ENCODE measurements at regions not wholly inside any gene's neighbourhood (a gene's known extent, or its start where the extent isn't known, plus 50 kb on each side); places are given as distances from the start of the nearest gene placed in this dataset.

- no peak overlapping the region for H3K4me3 ChIP-seq (replicated peaks in 1 of 2; ENCODE audit: low read depth in 2 of 2, low read length in 2 of 2)
- DNase-seq (ENCODE audit: low read depth in 2 of 2) = peak in 1 of 2 donors; percentile 16
- TF ChIP-seq CTCF (IDR thresholded peaks at IDR 0.05; ENCODE audit: low read depth, low read length) = no peak
These were observed 502.7 kb downstream of the FGF9 start for GRCh38 chr13:22173610-22174009.

GRCh38 chr13:22175241-22175640, 504.4 kb downstream of the FGF9 start:
- H3K4me3 ChIP-seq (replicated peaks in 1 of 2; ENCODE audit: low read depth in 2 of 2, low read length in 2 of 2) = no peak overlapping the region
- TF ChIP-seq CTCF (IDR thresholded peaks at IDR 0.05; ENCODE audit: low read depth, low read length) = no peak
- no peak for DNase-seq (ENCODE audit: low read depth in 2 of 2)

- no peak for TF ChIP-seq CTCF (IDR thresholded peaks at IDR 0.05; ENCODE audit: low read depth, low read length)
- DNase-seq (ENCODE audit: low read depth in 2 of 2) = no peak
- H3K4me3 ChIP-seq (replicated peaks in 1 of 2; ENCODE audit: low read depth in 2 of 2, low read length in 2 of 2) = no peak overlapping the region
These were observed 504.9 kb downstream of the FGF9 start for GRCh38 chr13:22175815-22176214.

- no peak for DNase-seq (ENCODE audit: low read depth in 2 of 2)
- no peak for TF ChIP-seq CTCF (IDR thresholded peaks at IDR 0.05; ENCODE audit: low read depth, low read length)
- H3K4me3 ChIP-seq (replicated peaks in 1 of 2; ENCODE audit: low read depth in 2 of 2, low read length in 2 of 2) = no peak overlapping the region
These were observed 506.2 kb downstream of the FGF9 start for GRCh38 chr13:22176968-22177520.

- no peak overlapping the region for H3K4me3 ChIP-seq (replicated peaks in 1 of 2; ENCODE audit: low read depth in 2 of 2, low read length in 2 of 2)
- no peak for TF ChIP-seq CTCF (IDR thresholded peaks at IDR 0.05; ENCODE audit: low read depth, low read length)
- DNase-seq (ENCODE audit: low read depth in 2 of 2) = no peak
These were observed 508.0 kb downstream of the FGF9 start for GRCh38 chr13:22178878-22179277.

GRCh38 chr13:22187329-22187728, 516.5 kb downstream of the FGF9 start:
- TF ChIP-seq CTCF (IDR thresholded peaks at IDR 0.05; ENCODE audit: low read depth, low read length) = no peak
- DNase-seq (ENCODE audit: low read depth in 2 of 2) = no peak
- no peak overlapping the region for H3K4me3 ChIP-seq (replicated peaks in 1 of 2; ENCODE audit: low read depth in 2 of 2, low read length in 2 of 2)
